Duodenal mucosa (tissue), 2 donors: ENCODE measurements at regions not wholly inside any gene's neighbourhood (a gene's known extent, or its start where the extent isn't known, plus 50 kb on each side); places are given as distances from the start of the nearest gene placed in this dataset.

ENCODE experiments used
- H3K27ac ChIP-seq: one replicate; pipeline ENCODE4 v1.7.0; 2013; ENCODE audit warnings: low read depth, low read length
- H3K27me3 ChIP-seq, 2 donors: one replicate each; pipeline ENCODE4 v1.7.0; 2013; ENCODE audit warnings: low read length in 2 of 2, control low read depth in 1 of 2; ENCODE audit not compliant: insufficient read depth in 2 of 2, control insufficient read depth in 1 of 2
- H3K36me3 ChIP-seq, 2 donors: one replicate each; pipeline ENCODE4 v1.7.0; 2013; ENCODE audit warnings: low read length in 2 of 2, control low read depth in 1 of 2; ENCODE audit not compliant: insufficient read depth in 2 of 2, control insufficient read depth in 1 of 2
- H3K4me1 ChIP-seq, 2 donors: one replicate each; pipeline ENCODE4 v1.7.0; 2013; ENCODE audit warnings: low read length in 2 of 2, control low read depth in 1 of 2; ENCODE audit not compliant: insufficient read depth in 2 of 2, control insufficient read depth in 1 of 2
- H3K4me3 ChIP-seq, 2 donors: one replicate each; pipeline ENCODE4 v1.7.0; 2013; ENCODE audit warnings: low read length in 2 of 2, low read depth in 1 of 2
- H3K9ac ChIP-seq, 2 donors: one replicate each; pipeline ENCODE4 v1.7.0; 2013; ENCODE audit warnings: low read length in 2 of 2, low read depth in 1 of 2
- H3K9me3 ChIP-seq, 2 donors: one replicate each; pipeline ENCODE4 v1.7.0; 2013; ENCODE audit warnings: low read length in 2 of 2, control low read depth in 1 of 2; ENCODE audit not compliant: control insufficient read depth in 1 of 2

- Histone ChIP-seq H3K27me3 (peaks cover 11 to 24% of the 10 kb centered on the region in 2 donors), H3K36me3 (no peaks in the 10 kb centered on the region), H3K27ac (no peak overlapping the region), H3K9me3 (no peaks in the 10 kb centered on the region), H3K4me3 (no peak overlapping the region), H3K9ac (no peak overlapping the region), H3K4me1 (peaks cover 5 to 10% of the 10 kb centered on the region in 2 donors)
Measured at GRCh38 chr4:41364876-41365275, 108.1 kb downstream of the UCHL1 start.

- no peak overlapping the region for H3K4me3 ChIP-seq
- peaks cover 11 to 22% of the 10 kb centered on the region in 2 donors for H3K27me3 ChIP-seq
- H3K4me1 ChIP-seq, result peaks cover 4 to 10% of the 10 kb centered on the region in 2 donors
- H3K36me3 ChIP-seq, result no peaks in the 10 kb centered on the region
- no peak overlapping the region for H3K27ac ChIP-seq
- no peaks in the 10 kb centered on the region for H3K9me3 ChIP-seq
- no peak overlapping the region for H3K9ac ChIP-seq
Measured at GRCh38 chr4:41365681-41366080, 109.0 kb downstream of the UCHL1 start.

DNA sequence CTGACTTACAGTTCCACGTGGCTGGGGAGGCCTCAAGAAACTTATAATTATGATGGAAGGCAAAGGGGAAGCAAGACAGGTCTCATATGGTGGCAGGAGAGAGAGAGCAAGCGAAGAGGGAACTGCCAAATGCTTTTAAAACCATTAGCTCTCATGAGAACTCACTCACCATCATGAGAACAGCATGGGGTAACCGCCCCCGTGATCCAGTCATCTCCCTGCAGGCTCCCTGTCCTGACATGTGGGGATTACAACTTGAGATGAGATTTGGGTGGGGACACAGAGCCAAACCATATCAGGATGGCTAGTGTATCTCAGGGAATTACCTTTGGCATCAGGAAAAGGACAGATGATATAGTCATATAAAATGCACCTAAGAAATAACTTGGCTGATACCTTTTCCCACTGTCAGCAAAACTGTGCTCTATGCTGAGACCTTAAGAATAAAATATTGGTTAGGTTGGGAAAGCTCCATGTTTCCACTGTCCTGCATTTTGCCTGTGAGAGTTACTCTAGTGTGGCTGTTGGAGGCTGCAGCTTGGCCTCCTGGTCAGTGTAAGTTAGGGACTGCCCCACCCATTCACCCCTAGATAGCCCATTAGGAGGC lies 110.3 kb downstream of the UCHL1 start:
- Histone ChIP-seq H3K27ac (no peak overlapping the region), H3K9ac (no peak overlapping the region), H3K27me3 (peaks cover 0 to 14% of the 10 kb centered on the region in 2 donors), H3K36me3 (no peaks in the 10 kb centered on the region), H3K9me3 (no peaks in the 10 kb centered on the region), H3K4me3 (no peak overlapping the region), H3K4me1 (no peaks in the 10 kb centered on the region)

GRCh38 chr4:41369680-41370079 lies 113.0 kb downstream of the UCHL1 start:
- H3K36me3 ChIP-seq, result no peaks in the 10 kb centered on the region
- H3K4me1 ChIP-seq, result no peaks in the 10 kb centered on the region
- no peak overlapping the region for H3K4me3 ChIP-seq
- no peak overlapping the region for H3K9ac ChIP-seq
- H3K27me3 ChIP-seq, result peaks cover 0 to 9% of the 10 kb centered on the region in 2 donors
- H3K9me3 ChIP-seq, result no peaks in the 10 kb centered on the region
- no peak overlapping the region for H3K27ac ChIP-seq

DNA sequence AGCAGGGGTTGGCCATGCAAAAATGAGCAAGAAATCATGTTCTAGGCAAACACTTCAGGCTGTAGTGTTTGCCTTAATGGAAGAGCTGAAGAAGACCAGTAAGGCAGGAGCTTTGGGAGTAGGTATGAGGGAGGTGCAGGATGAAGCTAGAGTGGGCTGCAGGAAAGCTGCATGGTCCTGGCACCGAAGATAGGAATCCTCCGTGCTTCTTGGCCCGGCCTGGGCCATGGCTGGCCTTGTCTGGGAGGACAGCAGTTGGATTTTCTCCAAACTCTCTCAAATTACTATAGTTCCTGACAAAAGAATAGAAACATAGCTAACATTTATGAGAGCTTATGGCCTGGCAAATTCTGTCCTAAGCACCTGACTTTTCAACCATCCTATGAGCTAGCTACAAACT lies 116.5 kb downstream of the UCHL1 start:
- H3K27ac ChIP-seq, result no peak overlapping the region
- no peaks in the 10 kb centered on the region for H3K36me3 ChIP-seq
- no peaks in the 10 kb centered on the region for H3K27me3 ChIP-seq
- H3K9me3 ChIP-seq, result no peaks in the 10 kb centered on the region
- no peak overlapping the region for H3K4me3 ChIP-seq
- H3K4me1 ChIP-seq, result no peaks in the 10 kb centered on the region
- H3K9ac ChIP-seq, result no peak overlapping the region

GRCh38 chr4:41374490-41374889 lies 117.8 kb downstream of the UCHL1 start:
- no peaks in the 10 kb centered on the region for H3K27me3 ChIP-seq
- no peaks in the 10 kb centered on the region for H3K36me3 ChIP-seq
- no peaks in the 10 kb centered on the region for H3K9me3 ChIP-seq
- H3K4me1 ChIP-seq, result no peaks in the 10 kb centered on the region
- no peak overlapping the region for H3K27ac ChIP-seq
- H3K4me3 ChIP-seq, result no peak overlapping the region
- no peak overlapping the region for H3K9ac ChIP-seq

- Histone ChIP-seq H3K9me3 (no peaks in the 10 kb centered on the region), H3K4me3 (no peak overlapping the region), H3K36me3 (no peaks in the 10 kb centered on the region), H3K4me1 (no peaks in the 10 kb centered on the region), H3K9ac (no peak overlapping the region), H3K27ac (no peak overlapping the region), H3K27me3 (no peaks in the 10 kb centered on the region)
Measured at GRCh38 chr4:41375561-41375960, 118.8 kb downstream of the UCHL1 start.

DNA sequence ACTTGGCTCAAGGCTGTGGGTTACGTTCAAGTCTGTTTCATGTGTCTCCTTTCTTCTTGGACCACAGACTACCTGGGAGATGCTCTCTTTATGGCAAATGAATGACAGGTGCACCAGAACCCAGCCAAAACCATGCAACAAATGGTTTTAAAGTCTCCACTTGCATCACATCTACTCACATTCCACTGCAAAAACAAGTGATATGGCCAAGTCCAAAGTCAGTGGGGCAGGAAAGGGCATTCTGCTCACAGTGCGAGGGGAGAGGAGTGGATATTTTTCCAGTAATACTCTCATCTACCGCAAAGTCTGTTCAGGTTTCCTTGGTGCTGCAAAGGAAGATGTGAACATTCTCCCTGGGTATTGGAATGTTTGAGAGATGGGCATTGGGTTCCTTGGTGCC lies 120.5 kb downstream of the UCHL1 start:
- no peaks in the 10 kb centered on the region for H3K4me1 ChIP-seq
- H3K9me3 ChIP-seq, result no peaks in the 10 kb centered on the region
- no peak overlapping the region for H3K4me3 ChIP-seq
- no peaks in the 10 kb centered on the region for H3K36me3 ChIP-seq
- H3K9ac ChIP-seq, result no peak overlapping the region
- H3K27ac ChIP-seq, result no peak overlapping the region
- no peaks in the 10 kb centered on the region for H3K27me3 ChIP-seq

- Histone ChIP-seq H3K27ac (no peak overlapping the region), H3K36me3 (no peaks in the 10 kb centered on the region), H3K4me1 (no peaks in the 10 kb centered on the region), H3K9me3 (no peaks in the 10 kb centered on the region), H3K27me3 (no peaks in the 10 kb centered on the region), H3K4me3 (no peak overlapping the region), H3K9ac (no peak overlapping the region)
Measured at GRCh38 chr4:41379230-41379629, 122.5 kb downstream of the UCHL1 start.

DNA sequence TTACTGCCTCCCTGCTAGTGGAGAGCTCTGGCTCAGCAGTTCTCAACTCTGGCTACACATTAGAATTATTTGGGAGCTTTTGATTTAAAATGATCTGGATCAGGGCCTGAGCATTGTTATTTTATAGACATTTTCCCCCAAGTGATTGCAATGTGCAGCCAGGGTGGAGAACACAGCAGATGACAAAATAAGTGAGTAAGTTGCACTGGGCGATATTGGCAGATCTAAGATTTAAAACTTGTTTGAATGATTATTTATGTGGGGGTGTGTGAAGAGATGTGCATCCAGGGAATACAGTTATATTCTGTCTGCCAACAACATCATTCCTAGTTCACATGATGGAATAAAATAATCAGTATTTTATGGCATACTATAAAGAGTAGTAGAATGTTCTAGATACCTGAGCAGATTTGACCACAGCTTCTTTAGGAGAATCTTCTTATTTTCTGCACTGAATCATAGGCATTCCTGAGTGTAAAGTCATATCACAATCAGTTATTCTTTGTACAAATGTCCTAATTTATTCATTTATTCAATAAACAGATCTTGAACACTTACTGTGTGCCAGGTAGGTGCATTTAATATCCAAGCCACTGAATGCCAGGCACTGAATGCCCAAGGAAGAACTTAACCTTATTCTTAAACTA lies 123.9 kb downstream of the UCHL1 start:
- H3K4me1 ChIP-seq, result no peaks in the 10 kb centered on the region
- H3K4me3 ChIP-seq, result no peak overlapping the region
- H3K27ac ChIP-seq, result no peak overlapping the region

More for the DNA sequence above, 123.9 kb downstream of the UCHL1 start:
- H3K9me3 ChIP-seq, result no peaks in the 10 kb centered on the region
- no peaks in the 10 kb centered on the region for H3K36me3 ChIP-seq
- H3K9ac ChIP-seq, result no peak overlapping the region
- H3K27me3 ChIP-seq, result no peaks in the 10 kb centered on the region
